Mononuclear cell (primary cell): ENCODE measurements at regions not wholly inside any gene's neighbourhood (a gene's known extent, or its start where the extent isn't known, plus 50 kb on each side); places are given as distances from the start of the nearest gene placed in this dataset.
"Not testable (repeated sequence)": the region's sequence is repeated elsewhere in the genome, so short reads cannot be mapped to it uniquely, and the experiment has no call there.

Source experiments
- H3K27me3 ChIP-seq: 2 replicates; pipeline ENCODE4 v1.6.0; 2011; ENCODE audit warnings: low read length, control low read depth; ENCODE audit not compliant: insufficient read depth
- H3K4me1 ChIP-seq: 2 replicates; pipeline ENCODE4 v1.5.1; 2011; ENCODE audit warnings: mild to moderate bottlenecking, low read length, control low read depth; ENCODE audit not compliant: insufficient read depth
- H3K4me3 ChIP-seq: 2 replicates; pipeline ENCODE4 v1.5.1; 2011; ENCODE audit warnings: mild to moderate bottlenecking, low read length, moderate library complexity
- H3K9me3 ChIP-seq: 2 replicates; pipeline ENCODE4 v1.5.1; 2011; ENCODE audit warnings: low read depth, mild to moderate bottlenecking, control low read depth, low read length

DNA sequence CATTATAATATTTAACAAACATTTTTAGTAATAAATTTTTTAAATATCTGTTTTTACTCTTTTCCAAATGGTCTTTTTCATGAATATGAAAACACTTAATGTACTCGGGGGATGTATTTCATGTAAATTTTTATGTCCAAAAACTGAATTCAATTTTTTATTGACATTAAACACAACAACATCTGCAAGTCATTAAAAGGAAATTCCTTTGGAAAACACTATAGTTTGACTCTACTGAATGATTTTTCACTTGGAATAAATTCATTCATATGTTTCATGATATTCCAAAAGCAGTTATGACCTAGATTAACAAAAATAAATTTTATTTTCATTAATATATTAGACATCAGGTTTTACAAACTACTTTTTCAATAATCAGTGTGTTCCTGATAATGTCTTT lies 239.8 kb upstream of the AGTR1 start:
- Histone ChIP-seq H3K4me1 (no peaks in the 10 kb centered on the region), H3K27me3 (no peaks in the 10 kb centered on the region), H3K9me3 (no peaks in the 10 kb centered on the region), H3K4me3 (no peak overlapping the region)

DNA sequence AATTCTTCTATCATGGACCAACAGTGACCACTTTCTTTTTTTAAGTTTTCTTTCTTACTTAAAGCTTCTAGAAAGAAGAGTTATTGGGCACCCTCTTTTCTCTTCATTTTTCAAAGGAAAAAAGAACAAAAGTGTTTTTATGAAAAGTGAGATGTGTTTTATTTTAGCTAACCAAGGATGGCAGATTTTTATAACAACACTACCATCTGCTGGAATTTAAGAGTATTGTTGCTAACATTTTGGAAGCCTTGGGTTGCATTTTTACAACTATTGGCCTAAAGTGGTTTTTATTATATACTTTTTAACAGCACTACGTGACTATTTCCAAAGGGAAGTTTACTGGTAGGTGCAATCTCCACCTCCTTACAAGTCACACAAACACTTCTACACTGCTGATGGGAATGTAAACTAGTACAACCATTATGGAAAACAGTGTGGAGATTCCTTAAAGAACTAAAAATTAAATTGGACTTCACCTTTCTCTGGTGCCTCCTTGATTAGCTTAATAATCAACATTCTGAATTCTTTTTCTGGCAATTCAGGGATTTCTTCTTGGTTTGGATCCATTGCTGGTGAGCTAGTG lies 237.7 kb upstream of the AGTR1 start:
- Histone ChIP-seq H3K9me3 (no peaks in the 10 kb centered on the region), H3K27me3 (no peaks in the 10 kb centered on the region), H3K4me3 (no peak overlapping the region), H3K4me1 (no peaks in the 10 kb centered on the region)

DNA sequence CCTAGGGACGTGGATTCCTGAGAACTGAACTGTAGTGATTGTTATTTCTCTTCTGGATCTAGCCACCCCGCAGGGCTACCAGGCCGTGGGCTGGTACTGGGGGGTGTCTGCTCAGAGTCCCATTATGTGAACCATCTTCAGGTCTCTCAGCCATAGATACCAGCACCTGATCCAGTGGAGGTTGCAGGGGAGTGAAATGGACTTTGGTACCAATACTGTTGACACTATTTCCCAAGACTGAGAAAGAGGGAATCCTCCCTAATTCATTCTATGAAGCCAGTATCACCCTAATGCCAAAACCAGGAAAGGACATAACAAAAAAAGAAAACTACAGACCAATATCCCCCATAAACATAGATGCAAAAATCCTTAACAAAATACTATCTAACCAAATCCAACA lies 237.0 kb upstream of the AGTR1 start:
- Histone ChIP-seq H3K4me3 (no peak overlapping the region), H3K9me3 (no peaks in the 10 kb centered on the region), H3K27me3 (no peaks in the 10 kb centered on the region), H3K4me1 (no peaks in the 10 kb centered on the region)

DNA sequence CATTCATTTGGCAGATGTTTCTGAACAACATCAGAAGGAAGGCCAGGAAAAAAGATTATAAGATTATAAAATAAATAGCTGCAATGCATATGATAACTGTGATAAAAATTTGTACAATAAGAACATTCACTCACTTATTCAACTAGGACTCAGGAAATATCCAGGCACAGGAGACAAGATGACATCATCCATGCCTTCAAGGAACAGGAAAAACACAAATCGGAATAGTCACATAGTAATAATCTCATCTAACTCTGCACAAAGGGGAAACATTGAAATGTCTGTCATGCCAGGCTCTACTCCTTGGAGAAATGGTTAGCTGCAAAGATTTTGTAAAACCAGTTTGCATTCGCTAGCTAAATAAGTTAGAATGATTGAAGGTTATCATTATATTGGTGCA lies 233.5 kb upstream of the AGTR1 start:
- Histone ChIP-seq H3K27me3 (no peaks in the 10 kb centered on the region), H3K9me3 (no peaks in the 10 kb centered on the region), H3K4me1 (no peaks in the 10 kb centered on the region), H3K4me3 (no peak overlapping the region)

DNA sequence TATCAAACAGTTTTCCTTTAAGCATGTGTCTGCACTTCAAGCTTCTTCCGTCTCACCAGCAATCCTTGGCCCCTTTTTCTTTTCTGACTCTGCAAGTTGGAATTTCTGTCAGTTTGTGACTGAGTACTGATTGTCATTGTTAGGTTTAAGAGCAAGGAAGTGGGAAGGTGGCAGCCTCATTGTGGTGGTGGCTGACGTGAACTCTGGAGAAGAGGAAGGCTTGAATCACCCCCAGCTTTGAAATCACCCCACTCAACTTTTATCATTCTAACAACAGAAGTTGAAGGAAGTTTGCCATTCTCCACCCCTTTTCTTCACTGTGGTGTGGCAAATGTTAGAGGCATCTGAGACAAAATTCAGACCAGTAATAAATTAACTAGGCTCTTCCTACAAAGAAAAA lies 231.6 kb upstream of the AGTR1 start:
- Histone ChIP-seq H3K4me3 (no peak overlapping the region), H3K4me1 (no peaks in the 10 kb centered on the region), H3K27me3 (no peaks in the 10 kb centered on the region)

DNA sequence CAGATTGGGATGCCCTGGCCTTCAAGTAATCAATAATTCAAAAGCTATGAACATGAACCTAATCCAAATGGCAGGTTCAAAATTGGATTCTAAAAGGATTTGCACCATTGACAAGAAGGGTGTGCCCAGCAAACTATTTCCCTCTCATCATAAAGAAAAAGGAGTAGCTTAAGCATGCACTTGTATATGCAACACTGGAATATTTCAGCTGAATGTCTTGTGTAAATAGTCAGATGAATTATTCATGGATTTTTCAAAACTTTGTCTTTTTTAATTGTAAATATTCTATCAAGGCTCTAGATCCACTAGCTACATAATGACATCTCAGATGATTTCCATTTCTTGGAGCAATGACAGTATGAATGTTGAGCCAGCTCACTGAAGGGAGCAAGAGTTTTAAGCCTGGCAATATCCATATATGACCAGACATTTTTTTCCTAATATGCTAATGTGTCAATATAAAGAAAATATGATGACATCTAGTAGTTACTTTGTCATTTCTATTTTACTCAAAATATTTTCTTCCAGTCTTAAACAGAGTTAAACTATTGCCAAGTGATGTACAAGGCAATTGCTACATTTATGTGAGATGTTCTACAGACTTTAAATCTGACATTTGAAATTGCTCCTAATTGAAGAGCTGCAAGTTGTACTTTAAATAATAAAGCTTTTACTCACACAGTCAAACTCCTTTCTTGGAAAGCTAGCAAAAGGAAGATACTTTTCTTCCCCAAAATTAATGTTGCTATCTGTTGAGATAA lies 230.5 kb upstream of the AGTR1 start:
- Histone ChIP-seq H3K27me3 (no peaks in the 10 kb centered on the region), H3K4me1 (no peaks in the 10 kb centered on the region), H3K9me3 (no peaks in the 10 kb centered on the region)

More for the DNA sequence above, 231.6 kb upstream of the AGTR1 start:
- H3K9me3 ChIP-seq = no peaks in the 10 kb centered on the region

DNA sequence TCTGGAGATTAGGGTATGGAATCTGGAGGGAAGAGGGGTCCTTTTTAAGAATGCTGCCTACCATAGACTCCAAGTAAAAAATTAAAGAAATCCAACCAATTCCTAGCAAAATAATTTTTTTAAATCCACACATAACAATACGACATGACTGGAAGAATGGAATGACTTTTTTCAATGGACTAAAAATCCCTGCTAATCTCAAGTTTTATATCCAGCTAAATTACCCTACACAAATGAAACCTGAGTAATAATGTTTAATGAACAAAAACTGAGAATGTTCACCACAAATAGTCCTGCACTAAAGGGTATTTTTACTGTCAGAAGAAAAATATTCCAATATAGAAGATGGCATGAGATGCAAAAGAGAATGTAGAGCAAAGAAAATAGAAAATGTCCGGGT lies 220.3 kb upstream of the AGTR1 start:
- Histone ChIP-seq H3K4me3 (no peak overlapping the region), H3K4me1 (no peaks in the 10 kb centered on the region), H3K9me3 (no peaks in the 10 kb centered on the region), H3K27me3 (no peaks in the 10 kb centered on the region)

More for the DNA sequence above, 230.5 kb upstream of the AGTR1 start:
- H3K4me3 ChIP-seq = no peak overlapping the region

DNA sequence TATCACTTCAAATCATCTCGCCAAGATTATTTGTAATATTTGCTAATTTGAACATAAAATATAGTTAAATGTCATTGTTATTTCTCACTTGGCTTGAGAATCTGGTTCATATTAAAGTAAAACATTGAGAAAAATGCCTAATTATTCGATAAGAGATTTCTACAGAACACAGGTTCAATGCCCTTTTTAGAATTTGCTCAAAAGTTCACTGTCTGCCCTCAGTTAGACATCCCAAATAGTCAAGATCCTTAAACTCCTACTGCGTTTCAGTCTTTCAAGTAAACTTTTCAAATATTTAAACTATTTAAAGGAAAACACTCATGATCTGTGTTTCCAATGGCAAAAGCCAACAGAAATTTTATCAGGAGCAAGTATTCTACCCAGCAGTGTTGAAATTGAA lies 204.1 kb upstream of the AGTR1 start:
- Histone ChIP-seq H3K9me3 (no peaks in the 10 kb centered on the region), H3K4me1 (no peaks in the 10 kb centered on the region), H3K27me3 (no peaks in the 10 kb centered on the region), H3K4me3 (no peak overlapping the region)

DNA sequence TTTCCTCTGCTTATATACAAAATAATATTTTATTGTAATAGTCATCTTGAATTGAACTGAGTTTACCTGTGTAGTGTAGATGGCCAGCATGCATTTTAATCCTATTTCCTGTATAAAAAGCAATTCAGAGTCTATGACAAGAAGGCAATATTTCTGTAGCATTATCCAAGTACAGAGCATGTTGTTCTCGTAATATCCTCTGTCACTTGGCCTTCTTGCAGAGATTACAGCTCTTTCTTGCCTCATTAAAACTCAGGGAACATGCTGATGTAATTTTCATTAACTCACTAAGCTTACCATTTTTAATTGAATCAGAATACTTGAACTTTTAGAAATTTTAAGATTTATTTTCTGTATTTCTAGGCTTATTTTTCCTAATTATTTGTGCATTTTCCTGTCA lies 203.3 kb upstream of the AGTR1 start:
- Histone ChIP-seq H3K4me3 (no peak overlapping the region), H3K4me1 (no peaks in the 10 kb centered on the region), H3K9me3 (no peaks in the 10 kb centered on the region), H3K27me3 (no peaks in the 10 kb centered on the region)

DNA sequence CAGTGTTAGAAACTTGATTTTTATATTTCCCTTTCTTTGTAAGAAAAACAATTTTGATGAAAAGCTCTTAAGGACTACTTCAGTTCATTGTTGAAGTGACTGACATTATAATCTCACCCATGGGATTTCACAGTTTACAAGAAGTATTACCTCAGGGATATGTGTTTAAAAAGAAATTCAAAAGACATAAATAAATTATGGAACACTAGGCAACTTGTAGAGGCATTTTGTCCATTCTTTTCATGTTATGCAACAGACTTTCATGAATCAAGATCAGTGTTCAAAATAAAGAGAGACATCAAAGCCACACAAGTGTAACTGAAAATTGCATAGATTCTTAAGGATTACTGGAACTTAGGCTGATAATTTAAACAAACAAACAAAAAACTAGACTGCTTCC lies 196.8 kb upstream of the AGTR1 start:
- no peaks in the 10 kb centered on the region for H3K4me1 ChIP-seq
- no peaks in the 10 kb centered on the region for H3K9me3 ChIP-seq
- no peak overlapping the region for H3K4me3 ChIP-seq
- no peaks in the 10 kb centered on the region for H3K27me3 ChIP-seq

DNA sequence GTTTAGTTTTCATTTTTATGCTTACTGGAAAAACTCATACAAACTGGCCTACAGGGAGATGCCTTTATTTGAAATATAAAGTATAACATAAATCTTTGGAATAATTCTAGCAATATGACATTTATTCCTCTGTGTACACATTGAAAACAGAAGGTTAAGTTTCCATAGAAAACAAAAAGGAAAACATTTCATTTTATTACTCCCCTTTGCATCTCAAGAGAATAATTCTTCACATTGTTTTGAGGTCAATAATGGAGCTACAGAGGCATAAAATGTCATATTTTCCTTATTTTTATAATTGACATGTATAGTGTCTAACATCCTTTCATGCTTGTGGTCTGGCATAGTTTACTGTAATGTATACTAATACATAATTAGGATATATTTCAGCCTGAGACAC lies 187.6 kb upstream of the AGTR1 start:
- Histone ChIP-seq H3K27me3 (no peaks in the 10 kb centered on the region), H3K4me1 (no peaks in the 10 kb centered on the region), H3K4me3 (no peak overlapping the region), H3K9me3 (no peaks in the 10 kb centered on the region)

DNA sequence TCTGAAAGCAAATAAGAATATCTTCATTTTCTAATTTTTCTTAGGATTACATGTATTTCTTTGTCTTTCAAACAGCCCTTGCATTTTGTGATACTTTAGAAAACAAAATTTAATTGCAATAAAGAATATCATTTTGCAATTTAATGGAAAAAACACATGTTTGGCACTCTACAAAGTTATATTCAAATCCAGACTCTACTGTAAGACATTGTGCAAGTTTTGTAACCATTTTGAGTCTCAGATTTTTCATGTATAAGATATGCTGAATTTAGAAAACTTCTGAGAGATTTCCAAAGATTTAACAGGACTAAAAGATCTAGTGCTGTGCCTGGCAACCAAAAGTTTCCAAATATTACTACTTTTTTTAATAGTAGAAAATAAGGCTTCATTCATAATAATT lies 187.1 kb upstream of the AGTR1 start:
- Histone ChIP-seq H3K4me1 (no peaks in the 10 kb centered on the region), H3K9me3 (no peaks in the 10 kb centered on the region), H3K4me3 (no peak overlapping the region), H3K27me3 (no peaks in the 10 kb centered on the region)

DNA sequence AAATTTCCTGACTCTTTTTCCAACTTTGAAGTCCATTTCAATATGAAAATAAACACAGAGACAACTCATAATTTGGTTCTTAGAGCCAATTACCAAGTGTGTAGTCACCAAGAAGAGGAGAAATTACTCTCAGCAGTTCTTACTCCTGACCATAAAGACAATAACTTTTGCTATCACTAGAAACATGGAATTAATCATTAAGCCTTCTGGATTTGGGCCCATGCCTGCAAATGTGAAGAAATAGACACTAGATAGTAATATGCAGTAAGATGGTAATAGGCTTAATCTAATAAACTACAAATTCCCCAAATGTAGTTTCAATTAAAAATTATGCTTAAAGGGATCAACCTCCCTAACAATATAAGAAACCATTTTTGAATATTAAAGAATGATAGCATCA lies 185.1 kb upstream of the AGTR1 start:
- Histone ChIP-seq H3K4me3 (no peak overlapping the region), H3K4me1 (no peaks in the 10 kb centered on the region), H3K27me3 (no peaks in the 10 kb centered on the region), H3K9me3 (no peaks in the 10 kb centered on the region)

DNA sequence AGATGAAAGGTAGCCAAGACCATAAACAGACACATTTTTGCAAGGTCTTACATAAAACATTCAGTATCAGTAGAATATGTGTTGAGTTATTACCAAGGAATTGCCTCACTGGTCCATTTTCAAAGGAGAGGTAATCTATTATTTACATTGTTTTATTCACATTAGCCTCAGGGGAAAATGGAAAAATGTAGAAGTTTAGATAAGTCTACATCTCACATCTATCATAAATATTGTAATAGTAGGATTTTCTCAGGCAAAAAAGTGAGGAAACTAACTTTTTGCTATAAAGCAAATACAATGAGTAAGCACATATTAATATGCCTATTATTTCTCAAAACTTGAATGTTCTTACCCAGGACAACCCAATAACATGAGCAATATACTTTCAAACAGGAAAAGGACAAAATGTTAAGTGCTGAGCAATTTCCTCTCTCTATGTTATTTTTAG lies 184.6 kb upstream of the AGTR1 start:
- Histone ChIP-seq H3K4me1 (no peaks in the 10 kb centered on the region), H3K27me3 (no peaks in the 10 kb centered on the region), H3K4me3 (no peak overlapping the region), H3K9me3 (no peaks in the 10 kb centered on the region)

DNA sequence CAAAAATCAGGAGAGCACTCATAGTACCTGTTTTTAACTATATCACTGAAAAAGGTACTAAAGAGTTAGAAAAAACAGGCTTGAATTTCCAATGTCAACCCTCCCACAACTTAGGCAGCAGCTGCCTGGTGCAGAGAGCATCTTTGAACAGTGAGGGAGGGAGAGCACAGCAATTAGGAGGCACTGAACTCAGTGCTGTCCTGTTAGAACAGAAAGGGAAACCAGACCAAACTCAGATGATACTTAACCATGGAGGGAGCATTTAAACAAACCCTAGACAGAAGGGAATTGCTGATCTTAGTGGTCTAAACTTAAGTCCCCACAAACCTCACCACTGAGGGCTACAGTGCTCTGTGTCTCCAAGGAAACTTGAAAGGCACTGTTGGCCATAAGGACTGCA lies 179.2 kb upstream of the AGTR1 start:
- peaks cover 2% of the 10 kb centered on the region for H3K9me3 ChIP-seq
- H3K4me3 ChIP-seq = no peak overlapping the region
- H3K27me3 ChIP-seq = no peaks in the 10 kb centered on the region
- no peaks in the 10 kb centered on the region for H3K4me1 ChIP-seq

DNA sequence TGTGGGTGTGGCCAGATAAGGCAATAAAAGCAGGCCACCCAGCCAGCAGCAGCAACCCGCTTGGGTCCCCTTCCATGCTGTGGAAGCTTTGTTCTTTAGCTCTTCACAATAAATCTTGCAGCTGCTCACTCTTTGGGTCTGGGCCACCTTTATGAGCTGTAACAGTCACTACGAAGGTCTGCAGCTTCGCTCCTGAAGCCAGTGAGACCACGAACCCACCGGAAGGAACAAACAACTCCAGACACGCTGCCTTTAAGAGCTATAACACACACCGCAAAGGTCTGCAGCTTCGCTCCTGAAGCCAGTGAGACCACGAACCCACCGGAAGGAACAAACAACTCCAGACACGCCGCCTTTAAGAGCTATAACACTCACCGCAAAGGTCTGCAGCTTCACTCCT lies 172.1 kb upstream of the AGTR1 start:
- not testable (repeated sequence) for H3K9me3 ChIP-seq, H3K4me1 ChIP-seq, H3K4me3 ChIP-seq, H3K27me3 ChIP-seq
